ENCODE measurements at regions not wholly inside any gene's neighbourhood (a gene's known extent, or its start where the extent isn't known, plus 50 kb on each side); places are given as distances from the start of the nearest gene placed in this dataset.

DNA sequence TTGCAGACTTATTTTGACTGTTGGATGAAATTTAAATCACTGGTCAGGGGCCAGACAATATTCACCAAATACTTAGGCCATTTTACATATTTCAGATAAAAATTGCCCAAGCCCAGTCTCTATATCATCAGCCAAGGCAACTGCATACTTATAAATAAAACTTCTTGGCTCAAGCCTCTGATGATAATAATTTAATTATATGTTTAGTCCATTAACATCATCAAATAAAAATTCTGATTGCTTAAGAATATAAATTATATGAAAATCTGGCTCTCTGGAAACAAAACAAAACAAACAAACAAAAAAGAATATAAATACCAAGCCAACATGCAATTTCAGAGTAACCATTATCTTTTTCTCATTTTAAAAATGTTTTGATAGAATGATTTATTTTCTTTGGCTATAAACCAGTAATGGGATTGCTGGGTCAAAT, 165.2 kb downstream of the BTG1 start:
- TF ChIP-seq, protein P1, sequence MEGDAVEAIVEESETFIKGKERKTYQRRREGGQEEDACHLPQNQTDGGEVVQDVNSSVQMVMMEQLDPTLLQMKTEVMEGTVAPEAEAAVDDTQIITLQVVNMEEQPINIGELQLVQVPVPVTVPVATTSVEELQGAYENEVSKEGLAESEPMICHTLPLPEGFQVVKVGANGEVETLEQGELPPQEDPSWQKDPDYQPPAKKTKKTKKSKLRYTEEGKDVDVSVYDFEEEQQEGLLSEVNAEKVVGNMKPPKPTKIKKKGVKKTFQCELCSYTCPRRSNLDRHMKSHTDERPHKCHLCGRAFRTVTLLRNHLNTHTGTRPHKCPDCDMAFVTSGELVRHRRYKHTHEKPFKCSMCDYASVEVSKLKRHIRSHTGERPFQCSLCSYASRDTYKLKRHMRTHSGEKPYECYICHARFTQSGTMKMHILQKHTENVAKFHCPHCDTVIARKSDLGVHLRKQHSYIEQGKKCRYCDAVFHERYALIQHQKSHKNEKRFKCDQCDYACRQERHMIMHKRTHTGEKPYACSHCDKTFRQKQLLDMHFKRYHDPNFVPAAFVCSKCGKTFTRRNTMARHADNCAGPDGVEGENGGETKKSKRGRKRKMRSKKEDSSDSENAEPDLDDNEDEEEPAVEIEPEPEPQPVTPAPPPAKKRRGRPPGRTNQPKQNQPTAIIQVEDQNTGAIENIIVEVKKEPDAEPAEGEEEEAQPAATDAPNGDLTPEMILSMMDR (IDR thresholded peaks at IDR 0.05; ENCODE audit: insufficient read depth, low read depth, low read length), result no peak
- no peak for TF ChIP-seq EZH2 (IDR thresholded peaks at IDR 0.05; ENCODE audit: insufficient read depth, low read length)
